ENCODE measurements at regions not wholly inside any gene's neighbourhood (a gene's known extent, or its start where the extent isn't known, plus 50 kb on each side); places are given as distances from the start of the nearest gene placed in this dataset.
"Not testable (repeated sequence)": the region's sequence is repeated elsewhere in the genome, so short reads cannot be mapped to it uniquely, and the experiment has no call there.

DNA sequence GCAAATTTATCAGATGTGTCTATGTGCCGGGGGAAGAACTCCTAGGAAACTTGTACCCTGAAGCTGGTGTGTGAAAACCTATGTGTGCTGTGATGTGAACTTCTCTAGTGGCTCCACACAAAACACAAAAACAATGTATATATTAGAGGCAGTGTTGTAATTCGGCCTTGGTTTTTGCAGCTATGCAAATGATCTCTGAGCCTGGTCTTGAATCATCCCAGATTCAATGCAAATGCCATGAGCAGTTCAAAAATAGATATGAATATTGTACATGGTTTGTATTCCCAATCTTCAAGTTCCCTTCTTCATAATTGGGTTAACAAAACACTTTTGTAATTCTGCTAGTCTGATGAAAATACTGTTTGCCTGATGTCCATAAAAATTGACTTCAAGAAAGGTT lies 152.6 kb downstream of the MFSD1 start:
- H3K4me3 ChIP-seq (replicated peaks in 1 of 4; ENCODE audit: control extremely low read depth in 1 of 4, insufficient read depth in 1 of 4, low read depth in 3 of 4, low read length in 4 of 4), result no peak overlapping the region
- no peaks in the 10 kb centered on the region for H4K20me1 ChIP-seq (ENCODE audit: control insufficient read depth, extremely low read depth, insufficient read depth, low read length)
- TF ChIP-seq, protein P1, sequence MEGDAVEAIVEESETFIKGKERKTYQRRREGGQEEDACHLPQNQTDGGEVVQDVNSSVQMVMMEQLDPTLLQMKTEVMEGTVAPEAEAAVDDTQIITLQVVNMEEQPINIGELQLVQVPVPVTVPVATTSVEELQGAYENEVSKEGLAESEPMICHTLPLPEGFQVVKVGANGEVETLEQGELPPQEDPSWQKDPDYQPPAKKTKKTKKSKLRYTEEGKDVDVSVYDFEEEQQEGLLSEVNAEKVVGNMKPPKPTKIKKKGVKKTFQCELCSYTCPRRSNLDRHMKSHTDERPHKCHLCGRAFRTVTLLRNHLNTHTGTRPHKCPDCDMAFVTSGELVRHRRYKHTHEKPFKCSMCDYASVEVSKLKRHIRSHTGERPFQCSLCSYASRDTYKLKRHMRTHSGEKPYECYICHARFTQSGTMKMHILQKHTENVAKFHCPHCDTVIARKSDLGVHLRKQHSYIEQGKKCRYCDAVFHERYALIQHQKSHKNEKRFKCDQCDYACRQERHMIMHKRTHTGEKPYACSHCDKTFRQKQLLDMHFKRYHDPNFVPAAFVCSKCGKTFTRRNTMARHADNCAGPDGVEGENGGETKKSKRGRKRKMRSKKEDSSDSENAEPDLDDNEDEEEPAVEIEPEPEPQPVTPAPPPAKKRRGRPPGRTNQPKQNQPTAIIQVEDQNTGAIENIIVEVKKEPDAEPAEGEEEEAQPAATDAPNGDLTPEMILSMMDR (conservative IDR thresholded peaks at IDR 0.05 in 1 of 2, IDR thresholded peaks at IDR 0.05 in 1 of 2; ENCODE audit: low read depth in 1 of 2, low read length in 2 of 2), result no peak
- no peak for TF ChIP-seq EZH2 (IDR thresholded peaks at IDR 0.05; ENCODE audit: low read length, missing control alignments)
- H3K9me3 ChIP-seq (ENCODE audit: control insufficient read depth, insufficient read depth, low read depth, low read length), result no peaks in the 10 kb centered on the region
- no peaks in the 10 kb centered on the region for H3K36me3 ChIP-seq (ENCODE audit: control insufficient read depth, insufficient read depth, low read length)
- H3K9ac ChIP-seq (ENCODE audit: insufficient read depth, low read length), result no peak overlapping the region
- DNase-seq (ENCODE audit: low read depth in 2 of 2), result no peak
- no peaks in the 10 kb centered on the region for H3K79me2 ChIP-seq (ENCODE audit: control insufficient read depth, insufficient read depth, low read length)
- H3K27me3 ChIP-seq (ENCODE audit: control insufficient read depth, insufficient read depth, low read length), result no peaks in the 10 kb centered on the region
- no peak overlapping the region for H3K4me2 ChIP-seq (ENCODE audit: extremely low read depth, insufficient read depth, low read length)
- no peak overlapping the region for H3K27ac ChIP-seq (ENCODE audit: insufficient read depth, low read length)
- H3K4me1 ChIP-seq (ENCODE audit: control insufficient read depth, extremely low read depth, insufficient read depth, low read length), result no peaks in the 10 kb centered on the region
- H2AFZ ChIP-seq (ENCODE audit: low read length), result no peak overlapping the region

DNA sequence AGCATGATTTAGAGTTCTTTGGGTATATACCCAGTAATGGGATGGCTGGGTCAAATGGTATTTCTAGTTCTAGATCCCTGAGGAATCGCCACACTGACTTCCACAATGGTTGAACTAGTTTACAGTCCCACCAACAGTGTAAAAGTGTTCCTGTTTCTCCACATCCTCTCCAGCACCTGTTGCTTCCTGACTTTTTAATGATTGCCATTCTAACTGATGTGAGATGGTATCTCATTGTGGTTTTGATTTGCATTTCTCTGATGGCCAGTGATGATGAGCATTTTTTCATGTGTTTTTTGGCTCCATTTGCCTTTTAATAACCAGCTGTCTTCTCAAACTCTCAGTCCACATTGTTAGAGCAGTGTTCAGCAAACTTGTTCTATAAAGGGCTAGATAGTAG lies 155.9 kb downstream of the MFSD1 start:
- not testable (repeated sequence) for H3K9ac ChIP-seq (ENCODE audit: insufficient read depth, low read length); DNase-seq (ENCODE audit: low read depth in 2 of 2); H3K36me3 ChIP-seq (ENCODE audit: control insufficient read depth, insufficient read depth, low read length)

DNA sequence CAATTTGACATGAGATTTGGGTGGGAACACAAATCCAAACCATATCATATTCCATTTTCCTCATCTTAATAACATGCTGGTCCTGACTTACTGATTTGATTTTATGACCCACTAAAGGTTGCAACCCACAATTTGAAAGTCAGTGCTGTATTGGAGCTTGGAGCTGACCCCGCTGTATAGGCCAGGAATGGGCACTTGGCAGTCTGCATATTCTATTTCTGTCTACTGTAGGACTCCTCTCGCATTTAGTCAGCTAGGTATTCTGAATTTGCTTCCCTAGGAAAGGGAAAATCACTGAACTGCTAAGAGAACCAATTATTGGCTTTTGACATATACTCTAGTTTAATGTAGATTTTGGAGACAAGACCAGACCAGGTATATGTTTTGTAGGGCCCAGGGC lies 157.0 kb downstream of the MFSD1 start:
- DNase-seq (ENCODE audit: low read depth in 2 of 2), result no peak

More for the DNA sequence above, 155.9 kb downstream of the MFSD1 start:
- H3K4me1 ChIP-seq (ENCODE audit: control insufficient read depth, extremely low read depth, insufficient read depth, low read length); H3K4me2 ChIP-seq (ENCODE audit: extremely low read depth, insufficient read depth, low read length); H3K27me3 ChIP-seq (ENCODE audit: control insufficient read depth, insufficient read depth, low read length); H3K79me2 ChIP-seq (ENCODE audit: control insufficient read depth, insufficient read depth, low read length); H3K4me3 ChIP-seq (replicated peaks in 1 of 4; ENCODE audit: control extremely low read depth in 1 of 4, insufficient read depth in 1 of 4, low read depth in 3 of 4, low read length in 4 of 4); H3K9me3 ChIP-seq (ENCODE audit: control insufficient read depth, insufficient read depth, low read depth, low read length); H4K20me1 ChIP-seq (ENCODE audit: control insufficient read depth, extremely low read depth, insufficient read depth, low read length); H3K27ac ChIP-seq (ENCODE audit: insufficient read depth, low read length); H2AFZ ChIP-seq (ENCODE audit: low read length): not testable (repeated sequence)

More for the DNA sequence above, 157.0 kb downstream of the MFSD1 start:
- no peak overlapping the region for H3K9ac ChIP-seq (ENCODE audit: insufficient read depth, low read length)
- no peaks in the 10 kb centered on the region for H3K79me2 ChIP-seq (ENCODE audit: control insufficient read depth, insufficient read depth, low read length)
- no peaks in the 10 kb centered on the region for H3K4me1 ChIP-seq (ENCODE audit: control insufficient read depth, extremely low read depth, insufficient read depth, low read length)
- no peaks in the 10 kb centered on the region for H4K20me1 ChIP-seq (ENCODE audit: control insufficient read depth, extremely low read depth, insufficient read depth, low read length)
- TF ChIP-seq, protein P1 (conservative IDR thresholded peaks at IDR 0.05 in 1 of 2, IDR thresholded peaks at IDR 0.05 in 1 of 2; ENCODE audit: low read depth in 1 of 2, low read length in 2 of 2), result no peak
- TF ChIP-seq EZH2 (IDR thresholded peaks at IDR 0.05; ENCODE audit: low read length, missing control alignments), result no peak
- no peak overlapping the region for H3K4me2 ChIP-seq (ENCODE audit: extremely low read depth, insufficient read depth, low read length)
- H3K36me3 ChIP-seq (ENCODE audit: control insufficient read depth, insufficient read depth, low read length), result no peaks in the 10 kb centered on the region
- H2AFZ ChIP-seq (ENCODE audit: low read length), result no peak overlapping the region
- H3K4me3 ChIP-seq (replicated peaks in 1 of 4; ENCODE audit: control extremely low read depth in 1 of 4, insufficient read depth in 1 of 4, low read depth in 3 of 4, low read length in 4 of 4), result no peak overlapping the region
- no peaks in the 10 kb centered on the region for H3K27me3 ChIP-seq (ENCODE audit: control insufficient read depth, insufficient read depth, low read length)
- no peaks in the 10 kb centered on the region for H3K9me3 ChIP-seq (ENCODE audit: control insufficient read depth, insufficient read depth, low read depth, low read length)
- H3K27ac ChIP-seq (ENCODE audit: insufficient read depth, low read length), result no peak overlapping the region
